HCT116 (cell line): ENCODE measurements at regions not wholly inside any gene's neighbourhood (a gene's known extent, or its start where the extent isn't known, plus 50 kb on each side); places are given as distances from the start of the nearest gene placed in this dataset.

Experiments
- CEBPB ChIP-seq: IDR thresholded peaks from 2 replicates; pipeline ENCODE4 v1.6.1; 2012; ENCODE audit warnings: low read depth
- EZH2 ChIP-seq: fragments of 200-600 bp; sonication (generic); IDR thresholded peaks from 2 replicates; pipeline ENCODE4 v1.6.1; 2017; ENCODE audit warnings: antibody characterized with exemption, mixed run types
- FOSL1 ChIP-seq: IDR thresholded peaks from 2 replicates; pipeline ENCODE4 v1.6.1; 2012; ENCODE audit warnings: low read depth
- JUND ChIP-seq: IDR thresholded peaks from 2 replicates; pipeline ENCODE4 v1.6.1; 2012
- POLR2A ChIP-seq: IDR thresholded peaks from 2 replicates; pipeline ENCODE4 v1.7.0; 2011; ENCODE audit warnings: borderline replicate concordance; ENCODE audit not compliant: insufficient read depth, insufficient read length; ENCODE audit errors: extremely low read depth
- POLR2AphosphoS5 ChIP-seq: IDR thresholded peaks from 2 replicates; pipeline ENCODE4 v1.6.1; 2011; ENCODE audit warnings: mild to moderate bottlenecking, low read depth, low read length, moderate library complexity
- SIN3A ChIP-seq: IDR thresholded peaks from 2 replicates; pipeline ENCODE4 v1.6.1; 2012; ENCODE audit warnings: low read depth
- SP1 ChIP-seq: IDR thresholded peaks from 2 replicates; pipeline ENCODE4 v1.6.1; 2012; ENCODE audit warnings: low read depth
- YY1 ChIP-seq: IDR thresholded peaks from 2 replicates; pipeline ENCODE4 v1.6.1; 2011; ENCODE audit warnings: low read length, low read depth, moderate library complexity, mild to moderate bottlenecking; ENCODE audit not compliant: insufficient replicate concordance; ENCODE audit errors: extremely low read depth
- ZNF274 ChIP-seq: fragments of 200-500 bp; sonication (Bioruptor generic); IDR thresholded peaks from 2 replicates; pipeline ENCODE4 v1.6.1; 2014; ENCODE audit warnings: mild to moderate bottlenecking, low read depth, low read length, inconsistent platforms
- TF ChIP-seq, protein P1 (sequence below): IDR thresholded peaks from 2 replicates; pipeline ENCODE4 v1.6.1; 2012
- TF ChIP-seq, protein P2 (sequence below), 3 experiments: fragments of 200-600 bp in 1 of 3; sonication (generic) in 1 of 3; IDR thresholded peaks in 2 of 3; conservative IDR thresholded peaks in 1 of 3; 2 replicates each; pipeline ENCODE4 v1.5.1; 2012 to 2017; ENCODE audit warnings: low read depth in 2 of 3, low read length in 2 of 3, antibody characterized with exemption in 1 of 3, borderline replicate concordance in 1 of 3, control low read depth in 1 of 3, mild to moderate bottlenecking in 1 of 3, mixed read lengths in 1 of 3, mixed run types in 1 of 3, moderate library complexity in 1 of 3; ENCODE audit not compliant: insufficient read depth in 1 of 3
- TF ChIP-seq, protein P3 (sequence below): IDR thresholded peaks from 2 replicates; pipeline ENCODE4 v1.6.1; 2012; ENCODE audit warnings: low read depth
- TF ChIP-seq, protein P4 (sequence below): IDR thresholded peaks from 2 replicates; pipeline ENCODE4 v1.6.1; 2012

- TF ChIP-seq, protein P1, sequence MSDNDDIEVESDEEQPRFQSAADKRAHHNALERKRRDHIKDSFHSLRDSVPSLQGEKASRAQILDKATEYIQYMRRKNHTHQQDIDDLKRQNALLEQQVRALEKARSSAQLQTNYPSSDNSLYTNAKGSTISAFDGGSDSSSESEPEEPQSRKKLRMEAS, result no peak
- TF ChIP-seq, protein P2, sequence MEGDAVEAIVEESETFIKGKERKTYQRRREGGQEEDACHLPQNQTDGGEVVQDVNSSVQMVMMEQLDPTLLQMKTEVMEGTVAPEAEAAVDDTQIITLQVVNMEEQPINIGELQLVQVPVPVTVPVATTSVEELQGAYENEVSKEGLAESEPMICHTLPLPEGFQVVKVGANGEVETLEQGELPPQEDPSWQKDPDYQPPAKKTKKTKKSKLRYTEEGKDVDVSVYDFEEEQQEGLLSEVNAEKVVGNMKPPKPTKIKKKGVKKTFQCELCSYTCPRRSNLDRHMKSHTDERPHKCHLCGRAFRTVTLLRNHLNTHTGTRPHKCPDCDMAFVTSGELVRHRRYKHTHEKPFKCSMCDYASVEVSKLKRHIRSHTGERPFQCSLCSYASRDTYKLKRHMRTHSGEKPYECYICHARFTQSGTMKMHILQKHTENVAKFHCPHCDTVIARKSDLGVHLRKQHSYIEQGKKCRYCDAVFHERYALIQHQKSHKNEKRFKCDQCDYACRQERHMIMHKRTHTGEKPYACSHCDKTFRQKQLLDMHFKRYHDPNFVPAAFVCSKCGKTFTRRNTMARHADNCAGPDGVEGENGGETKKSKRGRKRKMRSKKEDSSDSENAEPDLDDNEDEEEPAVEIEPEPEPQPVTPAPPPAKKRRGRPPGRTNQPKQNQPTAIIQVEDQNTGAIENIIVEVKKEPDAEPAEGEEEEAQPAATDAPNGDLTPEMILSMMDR (IDR thresholded peaks at IDR 0.05 in 2 of 3, conservative IDR thresholded peaks at IDR 0.05 in 1 of 3; ENCODE audit: borderline replicate concordance in 1 of 3, insufficient read depth in 1 of 3, low read depth in 2 of 3, low read length in 2 of 3), result no peak
- TF ChIP-seq POLR2A (no peak), EZH2 (no peak), YY1 (no peak), POLR2AphosphoS5 (no peak), CEBPB (no peak), SP1 (no peak), SIN3A (no peak), ZNF274 (no peak), JUND (no peak), FOSL1 (no peak)
- TF ChIP-seq, protein P3, sequence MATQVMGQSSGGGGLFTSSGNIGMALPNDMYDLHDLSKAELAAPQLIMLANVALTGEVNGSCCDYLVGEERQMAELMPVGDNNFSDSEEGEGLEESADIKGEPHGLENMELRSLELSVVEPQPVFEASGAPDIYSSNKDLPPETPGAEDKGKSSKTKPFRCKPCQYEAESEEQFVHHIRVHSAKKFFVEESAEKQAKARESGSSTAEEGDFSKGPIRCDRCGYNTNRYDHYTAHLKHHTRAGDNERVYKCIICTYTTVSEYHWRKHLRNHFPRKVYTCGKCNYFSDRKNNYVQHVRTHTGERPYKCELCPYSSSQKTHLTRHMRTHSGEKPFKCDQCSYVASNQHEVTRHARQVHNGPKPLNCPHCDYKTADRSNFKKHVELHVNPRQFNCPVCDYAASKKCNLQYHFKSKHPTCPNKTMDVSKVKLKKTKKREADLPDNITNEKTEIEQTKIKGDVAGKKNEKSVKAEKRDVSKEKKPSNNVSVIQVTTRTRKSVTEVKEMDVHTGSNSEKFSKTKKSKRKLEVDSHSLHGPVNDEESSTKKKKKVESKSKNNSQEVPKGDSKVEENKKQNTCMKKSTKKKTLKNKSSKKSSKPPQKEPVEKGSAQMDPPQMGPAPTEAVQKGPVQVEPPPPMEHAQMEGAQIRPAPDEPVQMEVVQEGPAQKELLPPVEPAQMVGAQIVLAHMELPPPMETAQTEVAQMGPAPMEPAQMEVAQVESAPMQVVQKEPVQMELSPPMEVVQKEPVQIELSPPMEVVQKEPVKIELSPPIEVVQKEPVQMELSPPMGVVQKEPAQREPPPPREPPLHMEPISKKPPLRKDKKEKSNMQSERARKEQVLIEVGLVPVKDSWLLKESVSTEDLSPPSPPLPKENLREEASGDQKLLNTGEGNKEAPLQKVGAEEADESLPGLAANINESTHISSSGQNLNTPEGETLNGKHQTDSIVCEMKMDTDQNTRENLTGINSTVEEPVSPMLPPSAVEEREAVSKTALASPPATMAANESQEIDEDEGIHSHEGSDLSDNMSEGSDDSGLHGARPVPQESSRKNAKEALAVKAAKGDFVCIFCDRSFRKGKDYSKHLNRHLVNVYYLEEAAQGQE, result no peak
- TF ChIP-seq, protein P4, sequence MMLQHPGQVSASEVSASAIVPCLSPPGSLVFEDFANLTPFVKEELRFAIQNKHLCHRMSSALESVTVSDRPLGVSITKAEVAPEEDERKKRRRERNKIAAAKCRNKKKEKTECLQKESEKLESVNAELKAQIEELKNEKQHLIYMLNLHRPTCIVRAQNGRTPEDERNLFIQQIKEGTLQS, result no peak
Observed at GRCh38 chr3:139106013-139106932, 61.6 kb upstream of the PRR23C start.
